Suprapubic skin (tissue), 4 donors: ENCODE measurements at regions not wholly inside any gene's neighbourhood (a gene's known extent, or its start where the extent isn't known, plus 50 kb on each side); places are given as distances from the start of the nearest gene placed in this dataset.

ENCODE experiments used
- EP300 ChIP-seq: sonication (generic); formaldehyde crosslinking; IDR thresholded peaks from one replicate; pipeline ENCODE4 v1.6.1; 2017; ENCODE audit warnings: antibody characterized with exemption
- POLR2A ChIP-seq, 2 donors: fragments of 450-650 bp; IDR thresholded peaks; one replicate each; pipeline ENCODE4 v1.6.1; 2017; ENCODE audit warnings: antibody characterized with exemption in 2 of 2, mild to moderate bottlenecking in 2 of 2, moderate library complexity in 2 of 2
- POLR2AphosphoS5 ChIP-seq, 3 donors: sonication (generic); formaldehyde crosslinking; IDR thresholded peaks; one replicate each; pipeline ENCODE4 v1.6.1; 2017; ENCODE audit warnings: antibody characterized with exemption in 3 of 3
- TF ChIP-seq, protein P1 (sequence below), 2 donors: fragments of 200-600 bp in 1 of 2; fragments of 450-650 bp in 1 of 2; sonication (generic) in 1 of 2; IDR thresholded peaks; one replicate each; pipeline ENCODE4 v1.5.1; 2016 to 2019; ENCODE audit warnings: antibody characterized with exemption in 2 of 2, mild to moderate bottlenecking in 1 of 2, moderate library complexity in 1 of 2

DNA sequence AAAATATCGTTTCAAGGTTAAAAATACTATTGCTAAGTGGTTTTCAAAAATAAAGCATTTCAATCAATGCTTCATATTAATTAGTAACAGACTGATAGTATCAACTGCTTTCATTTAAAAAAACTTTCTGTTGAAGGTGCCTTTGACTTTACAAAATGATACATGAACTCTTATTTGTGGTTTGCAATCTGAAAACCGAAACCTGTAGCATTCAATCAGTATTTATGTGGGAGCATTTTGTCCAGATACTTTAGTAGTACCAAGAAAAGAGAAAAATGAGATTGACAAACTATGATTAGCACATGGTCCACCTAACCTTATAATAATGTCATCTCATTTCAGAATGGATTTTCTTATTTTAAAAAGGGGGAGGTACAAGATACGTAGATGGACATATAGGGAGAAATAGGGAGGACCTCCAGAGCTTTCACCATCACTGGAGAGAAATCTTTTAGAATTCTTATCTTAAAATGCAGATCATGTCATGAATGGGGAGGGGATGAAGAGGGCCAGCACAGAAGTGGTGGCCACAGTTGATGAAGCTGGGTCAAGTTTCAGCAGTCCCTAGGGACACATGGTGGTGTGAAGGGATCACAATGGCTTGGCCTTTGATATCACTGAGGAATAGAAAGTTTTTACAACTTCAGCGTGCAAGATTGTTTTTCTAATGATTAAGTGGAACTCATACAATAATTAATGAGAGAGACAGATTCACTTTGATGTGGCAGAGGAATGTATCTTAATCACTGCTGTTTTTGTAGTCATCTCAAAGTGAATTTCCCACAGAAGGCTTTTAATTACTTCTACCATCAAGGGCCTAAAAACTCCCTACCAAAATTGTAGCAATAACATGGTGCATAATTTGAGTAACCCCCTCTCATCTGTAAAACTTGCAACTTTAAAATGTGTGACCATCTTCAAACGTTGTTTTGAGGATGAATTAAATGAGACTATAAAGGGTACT is 322.3 kb upstream of the EDIL3 start:
- TF ChIP-seq POLR2A (IDR thresholded peaks at IDR 0.05) (no peak), POLR2AphosphoS5 (IDR thresholded peaks at IDR 0.05) (no peak), EP300 (no peak)
- TF ChIP-seq, protein P1, sequence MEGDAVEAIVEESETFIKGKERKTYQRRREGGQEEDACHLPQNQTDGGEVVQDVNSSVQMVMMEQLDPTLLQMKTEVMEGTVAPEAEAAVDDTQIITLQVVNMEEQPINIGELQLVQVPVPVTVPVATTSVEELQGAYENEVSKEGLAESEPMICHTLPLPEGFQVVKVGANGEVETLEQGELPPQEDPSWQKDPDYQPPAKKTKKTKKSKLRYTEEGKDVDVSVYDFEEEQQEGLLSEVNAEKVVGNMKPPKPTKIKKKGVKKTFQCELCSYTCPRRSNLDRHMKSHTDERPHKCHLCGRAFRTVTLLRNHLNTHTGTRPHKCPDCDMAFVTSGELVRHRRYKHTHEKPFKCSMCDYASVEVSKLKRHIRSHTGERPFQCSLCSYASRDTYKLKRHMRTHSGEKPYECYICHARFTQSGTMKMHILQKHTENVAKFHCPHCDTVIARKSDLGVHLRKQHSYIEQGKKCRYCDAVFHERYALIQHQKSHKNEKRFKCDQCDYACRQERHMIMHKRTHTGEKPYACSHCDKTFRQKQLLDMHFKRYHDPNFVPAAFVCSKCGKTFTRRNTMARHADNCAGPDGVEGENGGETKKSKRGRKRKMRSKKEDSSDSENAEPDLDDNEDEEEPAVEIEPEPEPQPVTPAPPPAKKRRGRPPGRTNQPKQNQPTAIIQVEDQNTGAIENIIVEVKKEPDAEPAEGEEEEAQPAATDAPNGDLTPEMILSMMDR (IDR thresholded peaks at IDR 0.05), result no peak
